ENCODE measurements at regions not wholly inside any gene's neighbourhood (a gene's known extent, or its start where the extent isn't known, plus 50 kb on each side); places are given as distances from the start of the nearest gene placed in this dataset.
"Not testable (repeated sequence)": the region's sequence is repeated elsewhere in the genome, so short reads cannot be mapped to it uniquely, and the experiment has no call there.

DNA sequence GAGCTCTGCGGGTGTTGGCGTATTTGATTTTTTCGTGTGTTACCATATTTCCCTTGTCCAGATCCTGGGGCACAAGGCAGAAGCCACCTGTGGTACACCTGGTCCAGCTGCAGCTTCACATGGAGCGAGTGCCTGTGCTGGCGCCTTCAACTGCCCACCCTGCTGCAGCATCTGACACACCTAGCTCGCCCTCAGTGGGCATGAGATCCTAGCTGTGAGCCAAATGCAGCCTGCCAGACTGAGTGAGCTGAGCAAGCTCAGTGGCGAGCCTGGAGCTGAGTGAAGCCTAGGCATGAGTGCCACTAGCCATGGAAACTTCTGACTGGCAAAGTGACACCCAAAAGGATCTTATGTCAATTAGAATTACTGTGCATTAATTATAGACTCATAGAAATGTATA lies 1226.8 kb upstream of the FLRT2 start:
- DNase-seq (ENCODE audit: low read depth): no peak

DNA sequence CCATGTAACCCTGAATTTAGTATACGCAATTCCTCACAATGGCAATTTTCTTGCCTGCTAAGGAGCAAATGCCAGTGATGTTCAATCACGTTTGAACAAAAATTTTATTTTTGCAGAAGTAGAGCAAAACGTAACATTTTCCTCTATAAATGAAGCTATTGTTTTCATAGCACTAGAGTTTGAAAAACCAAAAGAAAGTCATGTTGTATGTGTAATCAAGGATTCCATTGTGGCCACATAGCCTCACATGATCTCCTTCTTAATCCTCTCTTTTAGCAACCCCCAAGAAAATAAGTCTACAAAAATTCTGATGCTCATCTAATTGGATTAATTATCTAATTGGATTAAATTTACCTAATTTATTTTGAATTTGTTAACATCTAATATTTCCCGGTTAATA lies 1217.4 kb upstream of the FLRT2 start:
- no peak for DNase-seq (ENCODE audit: low read depth)

DNA sequence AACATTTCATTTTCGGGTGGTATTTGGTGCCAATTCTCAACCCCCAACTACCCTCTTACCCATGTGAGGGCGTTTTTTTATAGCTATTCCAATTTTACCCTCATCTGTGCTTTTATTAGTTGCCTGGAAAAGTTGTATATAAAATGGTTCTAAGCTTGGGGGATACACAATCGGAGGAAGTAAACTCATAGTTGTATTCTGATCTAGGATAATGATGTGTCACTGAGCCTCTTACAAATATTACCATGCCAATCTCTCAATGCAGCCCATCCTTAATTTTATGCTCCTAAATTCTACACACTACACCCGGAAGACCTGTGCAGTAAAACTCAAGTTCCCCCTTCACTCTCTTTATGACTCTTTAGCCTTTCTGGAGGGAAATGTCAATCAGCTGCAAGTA lies 1206.5 kb upstream of the FLRT2 start:
- DNase-seq (ENCODE audit: low read depth): no peak

DNA sequence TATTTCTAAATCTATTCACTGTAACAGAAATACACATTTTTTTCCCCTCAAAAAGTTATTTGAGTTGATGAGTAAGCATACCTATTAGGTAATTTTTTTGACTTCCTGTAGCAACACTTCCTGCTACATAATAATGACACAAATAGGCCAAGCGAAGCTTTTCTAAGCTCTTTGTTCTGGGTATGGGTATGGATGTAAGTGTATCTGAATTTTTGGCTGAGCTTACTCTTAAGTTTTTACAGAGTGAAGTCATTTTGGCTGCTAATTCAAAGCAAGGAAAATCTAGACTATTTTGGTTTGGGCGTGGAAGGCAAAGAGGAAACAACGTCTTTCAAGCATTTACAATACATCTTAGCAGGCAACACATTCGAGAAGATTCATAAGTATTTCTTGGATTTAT lies 1206.0 kb upstream of the FLRT2 start:
- DNase-seq (ENCODE audit: low read depth): no peak

DNA sequence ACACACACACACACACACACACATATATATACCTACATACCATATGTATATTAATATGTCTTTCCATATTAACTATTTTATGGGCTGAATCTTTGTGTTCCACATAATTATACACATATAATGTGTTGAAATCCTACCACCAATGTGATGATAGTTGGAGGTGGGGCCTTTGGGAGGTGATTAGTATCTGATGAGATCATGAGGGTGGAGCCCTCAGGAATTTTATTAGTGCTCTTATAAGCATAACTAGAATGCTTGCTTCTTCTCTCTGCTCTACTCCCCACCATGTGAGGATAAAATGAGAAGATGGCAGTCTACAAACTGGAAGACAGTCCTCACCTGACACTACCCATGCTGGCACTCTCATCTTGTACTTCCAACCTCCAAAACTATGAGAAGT lies 1193.5 kb upstream of the FLRT2 start:
- no peak for DNase-seq (ENCODE audit: low read depth)

DNA sequence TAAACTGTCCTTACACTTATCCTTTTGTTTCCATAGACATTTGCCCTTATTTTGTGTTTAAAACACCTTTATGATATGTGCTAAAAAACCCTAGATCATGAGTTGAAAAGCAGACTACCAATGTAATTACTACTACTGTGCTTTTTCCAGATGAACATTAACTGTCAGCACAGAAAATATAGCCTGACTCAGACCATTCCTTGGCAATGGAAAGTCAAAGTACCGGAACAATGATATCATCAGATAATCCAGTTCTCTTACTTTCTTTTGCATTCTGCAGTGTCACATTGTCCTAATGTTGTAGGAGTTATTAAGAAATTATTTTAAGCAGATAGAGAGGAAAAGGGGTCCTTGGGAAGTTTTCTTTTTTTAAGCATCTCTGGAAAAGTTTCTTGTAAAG lies 1189.0 kb upstream of the FLRT2 start:
- DNase-seq (ENCODE audit: low read depth): peak; percentile 8

DNA sequence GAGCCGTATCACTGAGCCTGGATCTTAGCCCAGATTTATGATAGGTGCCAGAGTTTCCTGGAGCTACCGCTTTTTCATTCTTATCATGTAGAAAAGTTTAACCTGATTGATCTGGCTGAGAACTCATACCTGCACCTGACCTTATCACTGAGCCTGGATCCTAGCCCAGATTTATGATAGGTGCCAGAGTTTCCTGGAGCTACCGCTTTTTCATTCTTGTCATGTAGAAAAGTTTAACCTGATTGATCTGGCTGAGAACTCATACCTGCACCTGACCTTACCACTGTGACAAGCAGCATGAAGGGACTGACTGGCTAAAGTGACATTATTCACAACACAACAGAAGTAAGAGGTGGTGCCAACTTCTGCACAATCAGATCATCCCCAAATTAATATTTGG lies 1188.1 kb upstream of the FLRT2 start:
- DNase-seq (ENCODE audit: low read depth): not testable (repeated sequence)

DNA sequence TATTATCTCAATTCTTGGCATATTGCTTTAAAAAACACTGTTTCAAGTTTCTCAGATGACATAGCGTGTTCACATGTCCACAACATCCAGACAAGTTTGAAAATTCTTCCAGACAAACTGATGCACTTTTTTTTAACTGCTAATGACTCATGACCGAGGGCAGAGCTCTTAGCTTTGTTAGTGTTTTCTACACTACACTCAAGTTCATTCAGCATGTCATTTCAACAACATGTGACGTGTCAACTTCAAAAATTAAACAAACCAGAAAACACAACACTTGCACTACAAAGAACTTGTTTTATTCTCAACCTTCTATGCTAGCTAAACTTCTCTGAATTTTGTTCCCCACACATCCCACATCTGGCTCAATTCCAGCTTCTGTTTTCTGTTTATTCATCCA lies 1186.3 kb upstream of the FLRT2 start:
- peak; percentile 4 for DNase-seq (ENCODE audit: low read depth)

DNA sequence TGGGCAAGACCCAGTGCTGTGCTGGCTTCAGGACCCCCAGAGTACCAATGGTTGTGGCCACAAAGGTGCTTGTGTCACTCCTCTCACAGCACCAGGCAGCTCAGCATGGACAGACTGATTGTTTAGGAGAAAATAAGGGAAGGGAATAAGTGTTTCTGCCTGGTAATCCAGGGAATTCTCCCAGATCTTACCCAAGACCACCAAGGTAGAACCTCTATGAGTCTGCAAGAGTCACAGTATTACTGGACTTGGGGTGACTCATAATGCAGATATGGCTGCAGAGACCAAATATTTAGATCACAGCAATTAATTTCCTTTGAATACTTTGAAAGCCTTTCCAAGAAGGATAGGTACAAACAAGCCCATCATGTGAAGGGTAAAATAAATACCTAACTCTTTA lies 1178.3 kb upstream of the FLRT2 start:
- no peak for DNase-seq (ENCODE audit: low read depth)

DNA sequence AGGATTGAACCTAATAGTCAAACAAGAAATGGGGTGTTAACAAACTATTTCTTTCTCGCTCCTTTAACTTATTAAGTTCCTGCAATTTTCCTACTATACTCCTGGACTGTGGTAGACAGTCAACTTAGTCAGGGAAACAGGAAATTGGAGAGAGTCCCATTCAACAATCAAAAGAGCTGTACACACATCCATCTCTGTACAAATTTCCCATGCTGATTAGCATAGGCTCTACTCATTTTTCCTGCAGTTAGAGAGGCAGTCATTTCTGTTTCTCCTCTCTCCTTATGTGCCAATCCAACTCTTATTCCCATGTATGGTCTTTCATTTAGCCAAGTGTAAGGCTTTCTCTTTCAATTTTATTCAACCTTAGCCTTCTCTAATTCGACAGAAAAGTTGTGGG lies 1168.5 kb upstream of the FLRT2 start:
- DNase-seq (ENCODE audit: low read depth): no peak

DNA sequence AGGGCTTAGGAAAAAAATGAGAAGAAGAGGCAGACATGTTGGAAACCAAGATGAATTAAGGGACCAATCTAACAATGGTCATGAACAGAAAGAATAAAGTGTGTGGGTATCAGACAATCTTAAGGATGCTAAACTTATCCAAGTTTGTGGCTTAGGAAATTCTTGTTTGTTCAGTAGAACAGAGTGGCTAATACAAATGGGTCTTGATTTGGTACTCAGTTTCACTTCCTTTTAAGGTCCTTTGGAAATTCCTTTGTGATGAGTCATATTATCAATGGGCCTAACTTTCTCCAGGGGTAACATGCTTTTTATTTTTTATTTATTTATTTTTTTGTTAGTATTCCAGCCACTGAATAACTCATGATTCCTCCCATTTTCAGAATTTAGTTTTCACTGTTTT lies 1154.7 kb upstream of the FLRT2 start:
- no peak for DNase-seq (ENCODE audit: low read depth)

DNA sequence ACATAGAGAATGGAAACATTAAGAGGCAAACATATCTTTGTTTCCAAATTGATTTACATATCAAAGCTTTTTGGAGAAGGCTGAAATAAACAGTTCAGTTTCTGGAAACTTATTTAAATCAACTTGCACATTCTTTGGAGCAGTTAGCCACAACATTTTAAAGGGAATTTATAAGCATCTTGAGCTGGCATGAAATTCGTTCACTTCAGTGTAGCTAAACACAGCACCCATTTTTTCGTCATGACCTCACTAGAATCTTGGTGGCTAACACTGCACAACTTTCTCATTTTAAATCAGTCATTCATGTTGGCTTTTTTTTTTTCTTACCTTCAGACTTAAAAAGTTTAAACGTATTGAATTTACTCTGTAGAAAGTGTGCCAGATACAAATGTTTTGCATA lies 1139.9 kb upstream of the FLRT2 start:
- DNase-seq (ENCODE audit: low read depth): no peak

DNA sequence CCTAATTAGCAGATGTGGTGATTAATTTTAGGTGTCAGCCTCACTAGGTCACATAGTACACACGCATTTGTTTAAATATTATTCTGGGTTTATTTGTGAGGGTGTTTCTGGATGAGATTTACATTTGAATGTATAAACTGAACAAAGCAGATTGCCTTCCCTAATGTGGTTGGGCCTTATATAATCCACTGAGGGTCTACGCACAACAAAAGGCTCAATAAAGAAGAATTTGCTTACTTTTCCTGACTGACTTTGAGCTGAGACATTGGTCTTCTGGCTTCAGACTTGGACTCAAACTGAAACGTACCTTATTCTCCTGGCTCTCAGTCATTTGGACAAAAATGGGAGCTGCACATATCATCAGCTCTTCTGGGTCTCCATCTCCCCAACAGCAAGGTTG lies 1132.3 kb upstream of the FLRT2 start:
- DNase-seq (ENCODE audit: low read depth): no peak

DNA sequence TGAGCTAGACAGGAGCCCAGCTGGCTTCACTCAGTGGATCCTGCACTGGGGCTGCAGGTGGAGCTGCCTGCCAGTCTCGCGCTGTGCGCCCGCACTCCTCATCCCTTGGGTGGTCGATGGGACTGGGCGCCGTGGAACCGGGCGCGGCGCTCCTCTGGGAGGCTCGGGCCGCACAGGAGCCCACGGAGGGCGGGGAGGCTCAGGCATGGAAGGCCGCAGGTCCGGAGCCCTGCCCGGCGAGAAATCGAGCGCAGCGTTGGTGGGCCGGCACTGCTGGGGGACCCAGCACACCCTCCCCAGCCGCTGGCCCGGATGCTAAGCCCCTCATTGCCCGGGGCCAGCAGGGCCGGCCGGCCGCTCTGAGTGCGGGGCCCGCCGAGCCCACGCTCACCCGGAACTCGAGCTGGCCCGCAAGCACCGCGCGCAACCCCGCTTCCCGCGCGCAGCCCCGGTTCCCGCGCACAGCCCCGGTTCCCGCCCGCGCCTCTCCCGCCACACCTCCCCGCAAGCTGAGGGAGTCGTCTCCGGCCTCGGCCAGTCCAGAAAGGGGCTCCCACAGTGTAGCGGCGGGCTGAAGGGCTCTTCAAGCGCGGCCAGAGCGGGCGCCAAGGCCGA lies 1130.5 kb upstream of the FLRT2 start:
- DNase-seq (ENCODE audit: low read depth): no peak

DNA sequence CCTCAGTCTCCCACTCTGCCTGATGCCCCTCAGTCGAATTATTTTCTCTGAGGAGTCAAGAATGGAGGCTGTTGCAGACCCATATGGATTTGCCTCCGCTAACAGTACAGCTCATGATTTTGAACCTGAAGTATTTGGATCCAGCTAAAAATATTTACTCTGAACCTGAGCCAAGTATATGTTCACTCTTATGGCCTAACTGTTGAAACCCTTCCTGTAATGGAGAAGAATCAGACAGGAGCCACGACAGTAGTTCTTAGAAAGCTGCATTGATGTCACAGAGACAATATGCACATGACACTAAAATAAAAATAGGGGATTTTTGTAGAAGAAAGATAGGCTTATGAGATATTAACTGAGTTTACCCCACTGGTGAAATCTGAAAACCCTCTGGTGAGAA lies 1128.3 kb upstream of the FLRT2 start:
- no peak for DNase-seq (ENCODE audit: low read depth)

DNA sequence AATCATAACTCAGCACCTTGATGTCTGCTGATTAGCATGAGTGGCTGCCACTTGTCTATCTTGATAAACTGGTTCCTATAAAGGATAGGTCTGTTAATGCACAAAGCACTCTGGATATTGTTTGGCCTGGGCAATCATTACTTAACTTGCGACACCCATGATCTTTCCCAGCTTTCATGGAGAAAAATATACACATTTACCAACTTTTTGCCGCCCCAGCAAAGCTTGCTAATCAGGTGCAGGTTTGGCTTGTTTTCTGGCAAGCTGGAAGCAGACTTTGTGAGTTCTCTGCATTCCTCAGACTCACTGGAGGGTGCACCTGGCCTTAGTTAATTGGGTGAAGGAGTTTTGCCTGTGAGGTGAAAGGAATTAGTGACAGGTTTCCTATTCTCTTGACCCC lies 1126.4 kb upstream of the FLRT2 start:
- DNase-seq (ENCODE audit: low read depth): no peak

DNA sequence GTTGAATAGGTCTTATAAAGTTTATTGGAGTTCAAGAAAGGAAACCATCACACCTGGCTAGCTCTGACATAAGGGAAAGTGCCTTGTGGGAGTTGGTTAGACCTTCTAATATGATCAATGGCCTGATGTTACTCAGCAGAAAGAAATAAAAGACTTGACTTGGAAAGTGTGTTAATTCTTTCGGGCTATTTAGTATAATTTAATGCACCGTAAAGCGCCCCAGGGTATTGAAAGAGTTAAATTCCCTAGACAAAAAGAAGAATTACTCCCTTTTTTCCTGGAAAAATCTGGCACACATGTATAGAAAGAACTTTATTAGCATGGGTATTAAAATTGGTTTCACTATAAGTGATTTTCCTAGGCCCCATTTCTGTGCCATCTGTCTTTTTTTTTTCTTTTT lies 1125.7 kb upstream of the FLRT2 start:
- no peak for DNase-seq (ENCODE audit: low read depth)

DNA sequence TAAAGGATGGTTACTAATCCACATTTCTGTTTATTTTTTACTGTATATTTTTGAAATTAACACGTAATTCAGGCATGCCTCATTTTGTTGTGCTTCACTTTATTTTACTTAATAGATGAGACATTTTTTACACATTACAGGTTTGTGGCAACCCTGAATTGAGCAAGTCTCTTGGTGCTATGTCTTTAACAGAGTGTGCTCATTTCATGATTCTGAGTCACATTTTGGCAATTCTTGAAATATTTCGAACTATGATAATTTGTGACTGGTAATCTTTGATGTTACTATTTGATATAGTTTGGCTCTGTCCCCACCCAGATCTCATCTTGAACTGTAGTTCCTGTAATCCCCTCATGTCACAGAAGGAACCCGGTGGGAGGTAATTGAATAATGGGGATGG lies 1120.5 kb upstream of the FLRT2 start:
- DNase-seq (ENCODE audit: low read depth): peak; percentile 3

DNA sequence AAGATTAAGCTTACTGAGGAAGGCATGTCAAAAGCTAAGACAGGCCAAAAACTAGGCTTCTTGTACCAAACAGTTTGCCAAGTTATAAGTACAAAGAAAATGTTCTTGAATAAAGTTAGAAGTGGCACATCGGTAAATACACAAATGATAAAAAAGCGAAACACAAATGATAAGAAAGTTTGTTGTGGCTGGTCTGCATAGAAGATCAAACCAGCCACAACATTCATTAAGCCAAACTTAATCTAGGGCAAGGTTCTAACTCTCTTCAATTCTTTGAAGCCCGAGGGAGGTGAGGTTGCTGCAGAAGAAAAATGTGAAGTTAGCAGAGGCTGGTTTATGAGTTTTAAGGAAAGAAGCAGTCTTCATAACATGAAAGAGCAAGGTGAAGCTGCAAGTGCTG lies 1119.6 kb upstream of the FLRT2 start:
- no peak for DNase-seq (ENCODE audit: low read depth)

DNA sequence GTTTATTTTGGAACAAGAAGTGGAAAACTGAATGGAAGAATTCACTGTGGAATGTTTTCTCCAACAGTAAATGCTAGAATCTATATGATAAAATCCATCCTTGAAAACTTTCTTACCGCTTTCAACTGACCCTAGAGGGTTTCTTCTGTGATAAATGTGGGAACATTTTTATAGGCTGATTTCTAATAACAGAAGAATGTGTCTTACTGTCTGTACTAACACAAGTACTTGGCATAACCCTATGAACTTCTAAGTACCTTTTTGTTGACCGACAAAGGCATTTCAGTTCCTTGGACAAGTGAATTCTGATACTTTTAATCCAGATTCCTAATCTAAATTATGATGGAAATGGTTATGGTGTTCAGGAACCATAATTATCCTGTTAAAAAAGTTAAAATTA lies 1109.7 kb upstream of the FLRT2 start:
- no peak for DNase-seq (ENCODE audit: low read depth)

DNA sequence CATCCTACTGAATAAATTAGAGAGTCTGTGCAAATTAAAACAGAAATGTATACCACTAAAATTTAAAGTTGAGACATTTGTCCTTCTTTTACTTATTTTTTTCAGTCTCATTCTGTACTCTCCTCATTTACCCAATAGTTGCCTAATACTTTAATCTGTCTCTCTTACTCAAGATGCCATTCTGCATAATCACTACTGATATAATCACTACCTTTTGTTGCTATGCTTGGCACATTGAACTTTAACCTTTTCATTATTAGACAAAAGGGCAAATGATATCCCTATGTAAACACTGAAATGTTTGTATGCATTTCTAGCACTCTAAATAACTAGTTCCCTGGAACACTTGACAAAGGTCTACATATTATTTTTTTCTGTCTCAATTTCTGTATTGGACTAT lies 1108.3 kb upstream of the FLRT2 start:
- DNase-seq (ENCODE audit: low read depth): no peak

DNA sequence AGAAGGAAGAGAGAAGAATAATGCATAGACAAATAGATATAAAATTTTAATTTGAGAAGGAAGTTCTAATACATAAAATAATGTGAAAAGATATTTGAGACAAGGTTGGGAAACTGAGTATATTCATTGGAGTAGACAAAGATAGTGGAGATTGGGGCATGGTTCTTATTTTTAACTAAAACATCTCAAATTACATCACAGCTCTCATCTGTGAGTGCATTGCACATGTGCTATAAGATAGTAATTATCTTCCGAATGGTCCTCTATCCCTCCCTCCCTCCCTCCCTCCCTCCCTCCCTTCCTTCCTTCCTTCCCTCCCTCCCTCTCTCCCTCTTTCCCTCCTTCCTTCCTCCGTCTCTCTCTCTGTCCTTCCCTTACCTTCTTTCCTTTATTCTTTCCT lies 1104.0 kb upstream of the FLRT2 start:
- no peak for DNase-seq (ENCODE audit: low read depth)

DNA sequence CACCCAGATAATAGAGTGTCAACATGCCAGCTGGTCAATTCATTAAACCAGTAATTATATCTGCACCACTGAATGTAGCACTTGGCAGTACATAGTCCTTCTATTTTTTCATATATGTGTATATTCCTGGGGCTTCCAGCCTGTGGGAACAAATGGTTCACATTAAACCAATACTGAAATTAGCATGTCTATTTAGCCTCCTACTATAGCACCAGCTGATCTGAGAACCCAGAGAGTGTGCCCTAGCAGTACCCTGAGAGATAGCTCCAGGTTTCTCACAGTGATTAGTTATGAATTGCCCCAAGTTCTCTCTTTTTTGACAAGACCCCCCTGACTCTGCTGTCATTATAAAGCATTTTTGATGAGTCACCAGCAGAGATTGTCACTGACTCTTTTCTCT lies 1097.3 kb upstream of the FLRT2 start:
- no peak for DNase-seq (ENCODE audit: low read depth)

DNA sequence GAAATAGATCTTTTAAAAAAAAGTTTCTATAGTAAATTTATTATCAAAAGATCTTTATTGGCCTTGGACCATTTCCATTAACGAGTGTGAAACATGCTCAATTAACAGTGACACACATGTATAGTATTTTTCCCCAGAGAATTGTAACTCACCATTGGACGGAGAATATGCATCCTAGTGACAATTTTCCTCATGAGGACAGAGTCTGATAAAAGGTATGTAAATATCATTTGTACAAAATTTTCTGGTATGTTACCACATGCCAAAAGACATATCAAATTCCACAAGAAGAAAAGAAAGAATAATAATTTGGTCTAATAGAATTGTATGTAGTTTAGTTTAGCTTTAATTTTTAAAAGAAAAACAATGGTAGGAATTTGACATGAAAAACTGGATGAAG lies 1096.0 kb upstream of the FLRT2 start:
- no peak for DNase-seq (ENCODE audit: low read depth)

DNA sequence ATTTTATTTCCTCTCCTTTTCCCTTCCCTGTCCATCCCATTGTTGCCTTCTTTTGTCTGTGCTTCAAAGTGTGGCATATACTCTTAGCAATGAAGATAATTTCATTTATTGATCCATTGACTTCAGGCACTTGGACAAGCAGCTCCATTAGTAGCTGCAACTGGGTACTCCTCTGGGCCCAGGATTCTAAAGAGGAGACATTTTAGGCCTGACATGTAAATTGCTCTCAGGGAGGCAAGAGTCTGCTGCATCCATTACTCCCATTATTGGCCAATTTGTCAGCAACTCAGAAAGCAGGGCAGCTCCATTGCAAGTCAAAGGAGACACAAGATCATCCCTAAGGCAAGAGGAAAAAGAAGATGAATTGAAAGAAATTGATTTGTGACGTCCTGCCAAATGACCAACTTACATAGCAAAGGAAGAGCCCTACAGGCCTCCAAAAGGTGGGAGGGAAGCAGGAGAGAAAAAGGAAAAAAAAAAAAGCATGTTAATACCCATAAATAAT lies 1094.1 kb upstream of the FLRT2 start:
- no peak for DNase-seq (ENCODE audit: low read depth)

Measured in GM04503 (cell line).